LoVo (cell line): ENCODE measurements at regions not wholly inside any gene's neighbourhood (a gene's known extent, or its start where the extent isn't known, plus 50 kb on each side); places are given as distances from the start of the nearest gene placed in this dataset.
"Not testable (repeated sequence)": the region's sequence is repeated elsewhere in the genome, so short reads cannot be mapped to it uniquely, and the experiment has no call there.

ENCODE experiments used
- DNase-seq: peaks from one replicate; pipeline ENCODE4 v3.0.0-alpha.2; 2016; ENCODE audit warnings: low spot score

GRCh38 chr1:206256935-206257334 lies 53.6 kb downstream of the SRGAP2 start:
- DNase-seq, result not testable (repeated sequence)

GRCh38 chr1:206261473-206261872 lies 58.1 kb downstream of the SRGAP2 start:
- DNase-seq, result not testable (repeated sequence)

GRCh38 chr1:206262424-206262823 lies 59.1 kb downstream of the SRGAP2 start:
- not testable (repeated sequence) for DNase-seq

- not testable (repeated sequence) for DNase-seq
Observed at GRCh38 chr1:206264916-206265315, 61.6 kb downstream of the SRGAP2 start.

- not testable (repeated sequence) for DNase-seq
Observed at GRCh38 chr1:206271153-206271552, 67.8 kb downstream of the SRGAP2 start.

- DNase-seq, result not testable (repeated sequence)
Observed at GRCh38 chr1:206273104-206273503, 69.8 kb downstream of the SRGAP2 start.

- DNase-seq, result not testable (repeated sequence)
Observed at GRCh38 chr1:206276143-206276542, 72.8 kb downstream of the SRGAP2 start.

- DNase-seq, result not testable (repeated sequence)
Observed at GRCh38 chr1:206278683-206279082, 75.3 kb downstream of the SRGAP2 start.

GRCh38 chr1:206280683-206281082 lies 77.3 kb downstream of the SRGAP2 start:
- DNase-seq, result not testable (repeated sequence)

- DNase-seq, result not testable (repeated sequence)
Observed at GRCh38 chr1:206281912-206282654, 78.7 kb downstream of the SRGAP2 start.

GRCh38 chr1:206285024-206285960 lies 82.0 kb downstream of the SRGAP2 start:
- DNase-seq, result not testable (repeated sequence)

GRCh38 chr1:206287759-206288158 lies 84.4 kb downstream of the SRGAP2 start:
- not testable (repeated sequence) for DNase-seq

- not testable (repeated sequence) for DNase-seq
Observed at GRCh38 chr1:206288453-206288852, 85.1 kb downstream of the SRGAP2 start.

GRCh38 chr1:206297145-206298031 lies 94.0 kb downstream of the SRGAP2 start:
- DNase-seq, result not testable (repeated sequence)

GRCh38 chr1:206298032-206298392 lies 94.7 kb downstream of the SRGAP2 start:
- not testable (repeated sequence) for DNase-seq

- DNase-seq, result not testable (repeated sequence)
Observed at GRCh38 chr1:206299181-206299791, 95.9 kb downstream of the SRGAP2 start.

- not testable (repeated sequence) for DNase-seq
Observed at GRCh38 chr1:206299942-206300341, 96.6 kb downstream of the SRGAP2 start.

GRCh38 chr1:206302056-206302455 lies 98.7 kb downstream of the SRGAP2 start:
- not testable (repeated sequence) for DNase-seq

- DNase-seq, result not testable (repeated sequence)
Observed at GRCh38 chr1:206307442-206307841, 104.1 kb downstream of the SRGAP2 start.

- DNase-seq, result not testable (repeated sequence)
Observed at GRCh38 chr1:206310948-206311347, 107.6 kb downstream of the SRGAP2 start.

- DNase-seq, result not testable (repeated sequence)
Observed at GRCh38 chr1:206311611-206312273, 108.4 kb downstream of the SRGAP2 start.
